GM19023 (cell line): ENCODE measurements at regions not wholly inside any gene's neighbourhood (a gene's known extent, or its start where the extent isn't known, plus 50 kb on each side); places are given as distances from the start of the nearest gene placed in this dataset.

Source experiments
- ATAC-seq: cut with Tn5 transposase; IDR thresholded peaks from one replicate; pipeline ENCODE4 v1.9.1; 2021; ENCODE audit warnings: mild to moderate bottlenecking, moderate library complexity; ENCODE audit not compliant: unreplicated experiment

- ATAC-seq: no peak
These were observed 951.3 kb upstream of the SEMA6D start for GRCh38 chr15:46766021-46766420.

GRCh38 chr15:46768287-46768686, 949.0 kb upstream of the SEMA6D start:
- ATAC-seq: no peak

- ATAC-seq: no peak
These were observed 944.3 kb upstream of the SEMA6D start for GRCh38 chr15:46773016-46773415.

- no peak for ATAC-seq
These were observed 938.4 kb upstream of the SEMA6D start for GRCh38 chr15:46778876-46779275.

GRCh38 chr15:46786590-46787285, 930.6 kb upstream of the SEMA6D start:
- no peak for ATAC-seq

- no peak for ATAC-seq
These were observed 921.6 kb upstream of the SEMA6D start for GRCh38 chr15:46795685-46796084.

- no peak for ATAC-seq
These were observed 908.5 kb upstream of the SEMA6D start for GRCh38 chr15:46808834-46809233.

- ATAC-seq: no peak
These were observed 902.1 kb upstream of the SEMA6D start for GRCh38 chr15:46815240-46815639.

- no peak for ATAC-seq
These were observed 901.5 kb upstream of the SEMA6D start for GRCh38 chr15:46815765-46816164.

- ATAC-seq: no peak
These were observed 868.6 kb upstream of the SEMA6D start for GRCh38 chr15:46848704-46849103.

- no peak for ATAC-seq
These were observed 863.7 kb upstream of the SEMA6D start for GRCh38 chr15:46853600-46853999.

GRCh38 chr15:46854564-46854963, 862.7 kb upstream of the SEMA6D start:
- no peak for ATAC-seq

- no peak for ATAC-seq
These were observed 861.9 kb upstream of the SEMA6D start for GRCh38 chr15:46855388-46855787.

- ATAC-seq: no peak
These were observed 860.3 kb upstream of the SEMA6D start for GRCh38 chr15:46856839-46857502.

GRCh38 chr15:46858150-46858549, 859.2 kb upstream of the SEMA6D start:
- ATAC-seq: no peak

- no peak for ATAC-seq
These were observed 855.5 kb upstream of the SEMA6D start for GRCh38 chr15:46861796-46862195.

- no peak for ATAC-seq
These were observed 852.1 kb upstream of the SEMA6D start for GRCh38 chr15:46865155-46865554.

- no peak for ATAC-seq
These were observed 844.9 kb upstream of the SEMA6D start for GRCh38 chr15:46872286-46872980.

- no peak for ATAC-seq
These were observed 844.3 kb upstream of the SEMA6D start for GRCh38 chr15:46872981-46873330.

- ATAC-seq: no peak
These were observed 838.1 kb upstream of the SEMA6D start for GRCh38 chr15:46879032-46879770.

GRCh38 chr15:46880791-46881190, 836.5 kb upstream of the SEMA6D start:
- no peak for ATAC-seq
